K562 (cell line): ENCODE measurements at regions not wholly inside any gene's neighbourhood (a gene's known extent, or its start where the extent isn't known, plus 50 kb on each side); places are given as distances from the start of the nearest gene placed in this dataset.

Source experiments
- ATAC-seq: fragments of 200-7000 bp; cut with Tn5 transposase; 3 replicates; pipeline ENCODE4 v1.9.1; 2020; ENCODE audit warnings: moderate library complexity
- BruUV-seq: library from RNA; stranded (reverse); fragments of 400-500 nt; replicated peaks from 2 replicates; lab custom pipeline; 2021; lab: Mats Ljungman, UMichigan
- CTCF ChIA-PET: fragments of 300-600 bp; formaldehyde crosslinking; extraction: SDS; loops from one replicate; lab custom pipeline; 2021; ENCODE audit warnings: low intra/inter-chr PET ratio; lab: Yijun Ruan, JAX
- POLR2A ChIA-PET: fragments of 300-600, 350-650 bp; sonication (Branson Sonifier 250); formaldehyde crosslinking; extraction: SDS; loops from one replicate; lab custom pipeline; 2021; ENCODE audit warnings: antibody characterized with exemption, inconsistent platforms; lab: Yijun Ruan, JAX
- DNase-seq, 4 experiments: peaks; one replicate each; pipeline versions ENCODE4 v3.0.0 to v3.0.0-alpha.2; 2011 to 2018; ENCODE audit warnings: low spot score in 3 of 4, mixed read lengths in 3 of 4; ENCODE audit errors: extremely low read depth in 1 of 4
- FAIRE-seq: peaks from 2 replicates; lab custom pipeline; 2011; peaks lifted over from hg19 to GRCh38; lab: Jason Lieb, UNC
- H2AFZ ChIP-seq: 2 replicates; pipeline ENCODE4 v1.6.0; 2011; ENCODE audit warnings: low read depth, low read length, control low read depth, inconsistent platforms
- H3K27ac ChIP-seq: fragments of 200-600 bp; 3 replicates; pipeline ENCODE4 v1.8.0; 2011; ENCODE audit warnings: low read depth, mild to moderate bottlenecking, control low read depth, inconsistent platforms, low read length, moderate library complexity, mixed read lengths; ENCODE audit errors: extremely low read depth
- H3K27me3 ChIP-seq, 2 experiments: fragments of 300-600 bp in 1 of 2; 2 replicates in 1 of 2; 3 replicates in 1 of 2; pipeline versions ENCODE4 v1.6.0 to v1.8.0; 2011; ENCODE audit warnings: inconsistent platforms in 2 of 2, low read length in 2 of 2, mild to moderate bottlenecking in 1 of 2, mixed read lengths in 1 of 2, moderate library complexity in 1 of 2; ENCODE audit not compliant: control insufficient read depth in 2 of 2, insufficient read depth in 2 of 2
- H3K36me3 ChIP-seq: fragments of 300-600 bp; 3 replicates; pipeline ENCODE4 v1.8.0; 2011; ENCODE audit warnings: mild to moderate bottlenecking, low read length, inconsistent platforms; ENCODE audit not compliant: control insufficient read depth, insufficient read depth
- H3K4me1 ChIP-seq, 2 experiments: fragments of 200-600 bp in 1 of 2; replicated peaks in 1 of 2; 2 replicates in 1 of 2; 3 replicates in 1 of 2; pipeline versions ENCODE4 v1.5.1 to v1.8.0; 2011; ENCODE audit warnings: inconsistent platforms in 2 of 2, low read length in 2 of 2, mild to moderate bottlenecking in 1 of 2, mixed read lengths in 1 of 2, moderate library complexity in 1 of 2; ENCODE audit not compliant: control insufficient read depth in 2 of 2, insufficient read depth in 2 of 2
- H3K4me2 ChIP-seq: 2 replicates; pipeline ENCODE4 v1.6.1; 2011; ENCODE audit warnings: low read length, control low read depth, inconsistent platforms, mixed read lengths; ENCODE audit not compliant: insufficient read depth
- H3K4me3 ChIP-seq: fragments of 200-600 bp; sonication (generic), shearing (Covaris generic); 2 replicates; pipeline ENCODE4 v1.5.1; 2016; ENCODE audit warnings: control low read depth, inconsistent platforms
- H3K79me2 ChIP-seq: fragments of 200-600 bp; 3 replicates; pipeline ENCODE4 v1.8.0; 2011; ENCODE audit warnings: low read length, inconsistent platforms; ENCODE audit not compliant: control insufficient read depth, insufficient read depth
- H3K9ac ChIP-seq, 2 experiments: 2 replicates each; pipeline versions ENCODE4 v1.6.0 to v1.6.1; 2011; ENCODE audit warnings: low read depth in 2 of 2, low read length in 2 of 2, control low read depth in 1 of 2, inconsistent platforms in 1 of 2, mild to moderate bottlenecking in 1 of 2, mixed read lengths in 1 of 2; ENCODE audit not compliant: insufficient read depth in 1 of 2
- H3K9me1 ChIP-seq: one replicate; pipeline ENCODE4 v1.6.0; 2011; ENCODE audit warnings: inconsistent platforms, mild to moderate bottlenecking, low read length, moderate library complexity; ENCODE audit not compliant: control insufficient read depth, insufficient read depth
- H3K9me3 ChIP-seq: replicated peaks from 2 replicates; pipeline ENCODE4 v1.5.1; 2011; ENCODE audit warnings: low read depth, low read length, inconsistent platforms; ENCODE audit not compliant: control insufficient read depth, insufficient read depth
- H4K20me1 ChIP-seq: replicated peaks from 2 replicates; pipeline ENCODE4 v1.6.1; 2011; ENCODE audit warnings: low read length, inconsistent platforms, mixed read lengths; ENCODE audit not compliant: control insufficient read depth, insufficient read depth
- CBX5 ChIP-seq: IDR thresholded peaks from 2 replicates; pipeline ENCODE4 v1.6.1; 2014; ENCODE audit warnings: low read depth, borderline replicate concordance
- CREM ChIP-seq: IDR thresholded peaks from 2 replicates; pipeline ENCODE4 v1.6.1; 2014; ENCODE audit warnings: antibody characterized with exemption, low read depth
- EWSR1 ChIP-seq: fragments of 450-650 bp; IDR thresholded peaks from 2 replicates; pipeline ENCODE4 v1.6.1; 2018; ENCODE audit warnings: borderline replicate concordance, mild to moderate bottlenecking, low read depth, moderate library complexity; ENCODE audit not compliant: partially characterized antibody
- FOXK2 ChIP-seq, 2 experiments: fragments of 450-650 bp; IDR thresholded peaks in 1 of 2; conservative IDR thresholded peaks in 1 of 2; 2 replicates each; pipeline ENCODE4 v1.6.1; 2016; ENCODE audit warnings: low read depth in 2 of 2, mild to moderate bottlenecking in 1 of 2
- KAT7 ChIP-seq: sonication (generic); formaldehyde crosslinking; IDR thresholded peaks from 2 replicates; pipeline ENCODE4 v1.8.0; 2022; ENCODE audit warnings: missing genetic modification reagents, mild to moderate bottlenecking, borderline replicate concordance
- NFE2 ChIP-seq: IDR thresholded peaks from 2 replicates; pipeline ENCODE4 v1.6.1; 2014; ENCODE audit warnings: antibody characterized with exemption, low read depth
- NFIC ChIP-seq: fragments of 450-650 bp; IDR thresholded peaks from 2 replicates; pipeline ENCODE4 v1.6.1; 2017; ENCODE audit warnings: mild to moderate bottlenecking, inconsistent platforms
- RBM14 ChIP-seq: fragments of 200-400 bp; formaldehyde crosslinking; IDR thresholded peaks from 2 replicates; pipeline ENCODE4 v1.6.1; 2018; ENCODE audit warnings: low read depth, mild to moderate bottlenecking, low read length, moderate library complexity, borderline replicate concordance; ENCODE audit not compliant: insufficient read depth
- SETDB1 ChIP-seq: IDR thresholded peaks from one replicate; pipeline ENCODE4 v1.6.1; 2012; ENCODE audit warnings: low read length, control low read depth, inconsistent platforms
- SFPQ ChIP-seq: fragments of 200-400 bp; formaldehyde crosslinking; IDR thresholded peaks from 2 replicates; pipeline ENCODE4 v1.6.1; 2017; ENCODE audit warnings: mild to moderate bottlenecking, low read depth, low read length, moderate library complexity
- SOX6 ChIP-seq: fragments of 450-650 bp; IDR thresholded peaks from 2 replicates; pipeline ENCODE4 v1.6.1; 2014; ENCODE audit warnings: mild to moderate bottlenecking
- XRCC4 ChIP-seq: IDR thresholded peaks from one replicate; pipeline ENCODE4 v1.6.1; 2011; ENCODE audit not compliant: insufficient read depth, insufficient read length; ENCODE audit errors: extremely low read depth
- YY1 ChIP-seq, 3 experiments: IDR thresholded peaks; 2 replicates each; pipeline ENCODE4 v1.6.1; 2011; ENCODE audit warnings: low read length in 2 of 3, mild to moderate bottlenecking in 2 of 3, moderate library complexity in 2 of 3, borderline replicate concordance in 1 of 3, control low read depth in 1 of 3, low read depth in 1 of 3; ENCODE audit not compliant: insufficient read depth in 3 of 3, insufficient replicate concordance in 2 of 3, control insufficient read depth in 1 of 3, insufficient read length in 1 of 3; ENCODE audit errors: extremely low read depth in 1 of 3
- ZFP30 ChIP-seq: fragments of 250-450 bp; sonication (Bioruptor Pico); IDR thresholded peaks from 2 replicates; pipeline ENCODE4 v1.8.0; 2022; ENCODE audit warnings: moderate library complexity, mild to moderate bottlenecking, inconsistent platforms, borderline replicate concordance
- ZNF384 ChIP-seq: IDR thresholded peaks from 2 replicates; pipeline ENCODE4 v1.6.1; 2012; ENCODE audit warnings: low read depth, low read length, improper control_type of control experiment
- WGBS: fragments of 100-300 bp; shearing (Covaris generic); methylation state at CpG from one replicate; pipeline ENCODE4 v1.1.6; 2016; ENCODE audit warnings: low coverage, mixed read lengths; ENCODE audit not compliant: insufficient coverage; ENCODE audit errors: missing lambda C conversion rate; 5-methylcytosine and 5-hydroxymethylcytosine counted together
- in situ Hi-C: fragments of 300-500 bp; cut with MboI; formaldehyde crosslinking; loops from 4 replicates; pipeline ENCODE4 v1.15.0; 2018; ENCODE audit warnings: inconsistent platforms, mixed read lengths
- intact Hi-C: fragments of 100-400 bp; cut with micrococcal nuclease; formaldehyde crosslinking; loops from 2 replicates; pipeline ENCODE4 v1.14.2; 2022

GRCh38 chrX:131704136-131704695 lies 160.3 kb downstream of the OR13H1 start:
- H2AFZ ChIP-seq: no peak overlapping the region
- no peak overlapping the region for H3K27ac ChIP-seq
- H3K36me3 ChIP-seq: peaks cover 2% of the 10 kb centered on the region; the same call in 2 of the 3 replicates
- H3K4me1 ChIP-seq: no peaks in the 10 kb centered on the region
- DNase-seq (peak in 1 of 4 experiments; percentile 5), FAIRE-seq (no peak), ATAC-seq (no peak)
- H3K9me1 ChIP-seq: no peaks in the 10 kb centered on the region
- 88% methylated on average over 6 of the region's 17 CpGs for WGBS
- H4K20me1 ChIP-seq: no peaks in the 10 kb centered on the region
- ChIA-PET POLR2A (no interaction called here), CTCF (no interaction called here)
- no TSS peak for BruUV-seq
- no peak overlapping the region for H3K4me2 ChIP-seq
- H3K4me3 ChIP-seq: no peak overlapping the region
- H3K79me2 ChIP-seq: no peaks in the 10 kb centered on the region
- H3K9ac ChIP-seq: no peak overlapping the region
- H3K27me3 ChIP-seq: no peaks in the 10 kb centered on the region
- in situ Hi-C loops (no loop called here), intact Hi-C loops (no loop called here)
- no peaks in the 10 kb centered on the region for H3K9me3 ChIP-seq
- no peak for TF ChIP-seq SETDB1
- no peak for TF ChIP-seq CREM
- no peak for TF ChIP-seq SOX6
- peak in 1 of 3 experiments; percentile 41 for TF ChIP-seq YY1 (IDR thresholded peaks at IDR 0.05; ENCODE audit: borderline replicate concordance in 1 of 3, control insufficient read depth in 1 of 3, extremely low read depth in 1 of 3, insufficient read depth in 3 of 3, insufficient read length in 1 of 3, insufficient replicate concordance in 2 of 3, low read depth in 1 of 3, low read length in 2 of 3)
- peak; percentile 89 for TF ChIP-seq ZNF384

GRCh38 chrX:131709553-131709952 lies 165.7 kb downstream of the OR13H1 start:
- Histone ChIP-seq H3K27ac (no peak overlapping the region), H3K4me3 (no peak overlapping the region), H3K27me3 (no peaks in the 10 kb centered on the region), H3K9me3 (peaks cover 3% of the 10 kb centered on the region; the same call in 1 of the 2 replicates), H3K9me1 (no peaks in the 10 kb centered on the region), H3K4me2 (no peak overlapping the region), H3K36me3 (no peaks in the 10 kb centered on the region; the same call in 2 of the 3 replicates), H2AFZ (no peak overlapping the region), H3K4me1 (no peaks in the 10 kb centered on the region), H3K79me2 (no peaks in the 10 kb centered on the region), H4K20me1 (no peaks in the 10 kb centered on the region), H3K9ac (no peak overlapping the region)
- ChIA-PET POLR2A (no interaction called here), CTCF (no interaction called here)
- ATAC-seq (no peak), DNase-seq (no peak), FAIRE-seq (no peak)
- intact Hi-C loops: no loop called here
- TF ChIP-seq CBX5 (no peak), FOXK2 (conservative IDR thresholded peaks at IDR 0.05 in 1 of 2, IDR thresholded peaks at IDR 0.05 in 1 of 2; ENCODE audit: low read depth in 2 of 2) (no peak), KAT7 (CRISPR knock-in tag) (no peak), XRCC4 (no peak), EWSR1 (no peak), RBM14 (no peak), NFIC (no peak), SFPQ (no peak), ZFP30 (CRISPR knock-in tag) (no peak), NFE2 (no peak)
- no TSS peak for BruUV-seq
- WGBS: 68% methylated on average over 6 of the region's 6 CpGs
- in situ Hi-C loops: no loop called here
